Cardiac muscle cell (in vitro differentiated cells and primary cell): ENCODE measurements at regions not wholly inside any gene's neighbourhood (a gene's known extent, or its start where the extent isn't known, plus 50 kb on each side); places are given as distances from the start of the nearest gene placed in this dataset.

Experiments
- DNase-seq, 2 donors: peaks; one replicate each; pipeline versions ENCODE4 v3.0.0 to v3.0.0-alpha.2; 2010 to 2017; ENCODE audit warnings: low read depth in 1 of 2, low spot score in 1 of 2
- H3K27ac ChIP-seq: fragments of 200-600 bp; sonication (generic); 2 replicates; pipeline ENCODE4 v1.5.1; 2016
- H3K27me3 ChIP-seq: fragments of 200-600 bp; sonication (generic); 2 replicates; pipeline ENCODE4 v1.6.0; 2016; ENCODE audit warnings: control low read depth
- H3K36me3 ChIP-seq: fragments of 200-600 bp; sonication (generic); 2 replicates; pipeline ENCODE4 v1.5.1; 2016; ENCODE audit warnings: control low read depth
- H3K4me1 ChIP-seq: fragments of 200-600 bp; sonication (generic); 2 replicates; pipeline ENCODE4 v1.8.1; 2017; ENCODE audit warnings: low read depth, mild to moderate bottlenecking, mixed run types
- H3K4me3 ChIP-seq: fragments of 200-600 bp; sonication (generic); 2 replicates; pipeline ENCODE4 v1.5.1; 2016; ENCODE audit warnings: mild to moderate bottlenecking
- H3K9me3 ChIP-seq: fragments of 200-600 bp; sonication (generic); 2 replicates; pipeline ENCODE4 v1.5.1; 2017; ENCODE audit warnings: low read depth, mild to moderate bottlenecking, control low read depth
- CTCF ChIP-seq: IDR thresholded peaks from 2 replicates; pipeline ENCODE4 v1.5.1; 2012; ENCODE audit warnings: low read depth, mild to moderate bottlenecking, low read length

GRCh38 chr16:86313631-86314030, 196.7 kb upstream of the FOXF1 start:
- no peak for DNase-seq
- Histone ChIP-seq H3K27ac (no peak overlapping the region), H3K27me3 (no peaks in the 10 kb centered on the region), H3K4me3 (no peak overlapping the region), H3K9me3 (no peaks in the 10 kb centered on the region), H3K36me3 (no peaks in the 10 kb centered on the region), H3K4me1 (peaks cover 14% of the 10 kb centered on the region)
- TF ChIP-seq CTCF, result no peak

- Histone ChIP-seq H3K36me3 (no peaks in the 10 kb centered on the region), H3K4me3 (no peak overlapping the region)
- no peak for DNase-seq
Measured at GRCh38 chr16:86314402-86315025, 195.8 kb upstream of the FOXF1 start.

GRCh38 chr16:86316967-86317812, 193.1 kb upstream of the FOXF1 start:
- Histone ChIP-seq H3K36me3 (no peaks in the 10 kb centered on the region), H3K4me3 (no peak overlapping the region), H3K27me3 (no peaks in the 10 kb centered on the region), H3K27ac (no peak overlapping the region), H3K9me3 (no peaks in the 10 kb centered on the region), H3K4me1 (peaks cover 14% of the 10 kb centered on the region)
- TF ChIP-seq CTCF, result no peak
- no peak for DNase-seq

More at GRCh38 chr16:86314402-86315025, 195.8 kb upstream of the FOXF1 start:
- H3K27ac ChIP-seq, result no peak overlapping the region
- peaks cover 14% of the 10 kb centered on the region for H3K4me1 ChIP-seq
- no peak for TF ChIP-seq CTCF
- no peaks in the 10 kb centered on the region for H3K9me3 ChIP-seq
- H3K27me3 ChIP-seq, result no peaks in the 10 kb centered on the region

- H3K27me3 ChIP-seq, result no peaks in the 10 kb centered on the region
- DNase-seq, result no peak
Measured at GRCh38 chr16:86317813-86318650, 192.3 kb upstream of the FOXF1 start.

More at GRCh38 chr16:86317813-86318650, 192.3 kb upstream of the FOXF1 start:
- Histone ChIP-seq H3K4me3 (no peak overlapping the region), H3K27ac (no peak overlapping the region), H3K9me3 (no peaks in the 10 kb centered on the region), H3K36me3 (no peaks in the 10 kb centered on the region), H3K4me1 (peaks cover 14% of the 10 kb centered on the region)
- TF ChIP-seq CTCF, result no peak
